GM23338 (cell line): ENCODE measurements at regions not wholly inside any gene's neighbourhood (a gene's known extent, or its start where the extent isn't known, plus 50 kb on each side); places are given as distances from the start of the nearest gene placed in this dataset.

Experiments
- ATAC-seq: fragments of 200-7000 bp; cut with Tn5 transposase; 3 replicates; pipeline ENCODE4 v1.9.1; 2020
- DNase-seq: peaks from one replicate; pipeline ENCODE4 v3.0.0-alpha.2; 2015; ENCODE audit warnings: low spot score
- H2AFZ ChIP-seq: fragments of 200-600 bp; sonication (generic); 2 replicates; pipeline ENCODE4 v1.8.0; 2016; ENCODE audit warnings: antibody characterized with exemption, mild to moderate bottlenecking, moderate library complexity
- H3F3A ChIP-seq: fragments of 200-600 bp; sonication (generic); replicated peaks from 2 replicates; pipeline ENCODE4 v1.8.0; 2017; ENCODE audit warnings: antibody characterized with exemption, mixed run types, low read depth
- H3K27ac ChIP-seq: fragments of 200-600 bp; sonication (generic); 2 replicates; pipeline ENCODE4 v1.6.1; 2016; ENCODE audit warnings: low read depth
- H3K27me3 ChIP-seq: fragments of 200-600 bp; sonication (generic); 2 replicates; pipeline ENCODE4 v1.8.0; 2016; ENCODE audit warnings: mild to moderate bottlenecking, mixed run types, moderate library complexity; ENCODE audit not compliant: insufficient read depth
- H3K36me3 ChIP-seq: fragments of 200-600 bp; sonication (generic); 2 replicates; pipeline ENCODE4 v1.8.0; 2016; ENCODE audit warnings: mild to moderate bottlenecking; ENCODE audit not compliant: insufficient read depth
- H3K4me1 ChIP-seq: fragments of 200-600 bp; sonication (generic); 2 replicates; pipeline ENCODE4 v1.8.0; 2016; ENCODE audit warnings: mild to moderate bottlenecking, moderate library complexity; ENCODE audit not compliant: insufficient read depth
- H3K4me2 ChIP-seq: fragments of 200-600 bp; sonication (generic); 2 replicates; pipeline ENCODE4 v1.7.1; 2017; ENCODE audit warnings: mixed run types
- H3K4me3 ChIP-seq: fragments of 200-600 bp; sonication (generic); 2 replicates; pipeline ENCODE4 v1.6.1; 2016; ENCODE audit warnings: mixed run types
- H3K79me2 ChIP-seq: fragments of 200-600 bp; sonication (generic); replicated peaks from 2 replicates; pipeline ENCODE4 v1.8.0; 2017; ENCODE audit warnings: mild to moderate bottlenecking; ENCODE audit not compliant: insufficient read depth
- H3K9me2 ChIP-seq: fragments of 200-600 bp; sonication (generic); 2 replicates; pipeline ENCODE4 v1.8.0; 2017; ENCODE audit not compliant: insufficient read depth
- H4K20me1 ChIP-seq: fragments of 200-600 bp; sonication (generic); replicated peaks from 2 replicates; pipeline ENCODE4 v1.8.0; 2017; ENCODE audit warnings: mild to moderate bottlenecking; ENCODE audit not compliant: insufficient read depth
- H3K27ac Mint-ChIP-seq: 2 replicates; pipeline ENCODE4 v1.8.0; 2020; ENCODE audit warnings: inconsistent platforms, mild to moderate bottlenecking, moderate library complexity, mixed read lengths
- H3K27me3 Mint-ChIP-seq: 3 replicates; pipeline ENCODE4 v1.8.0; 2022; ENCODE audit warnings: low read depth, mild to moderate bottlenecking, moderate library complexity, mixed read lengths, inconsistent platforms; ENCODE audit not compliant: insufficient read depth, poor library complexity
- H3K36me3 Mint-ChIP-seq: 3 replicates; pipeline ENCODE4 v1.8.0; 2021; ENCODE audit warnings: low read depth, mild to moderate bottlenecking, inconsistent platforms, moderate library complexity, mixed read lengths
- H3K4me1 Mint-ChIP-seq: 3 replicates; pipeline ENCODE4 v1.8.0; 2020; ENCODE audit warnings: mild to moderate bottlenecking, inconsistent platforms, mixed read lengths
- H3K4me3 Mint-ChIP-seq: 3 replicates; pipeline ENCODE4 v1.8.0; 2021; ENCODE audit warnings: moderate library complexity, mild to moderate bottlenecking, inconsistent platforms, mixed read lengths
- H3K9me3 Mint-ChIP-seq: 3 replicates; pipeline ENCODE4 v1.8.0; 2020; ENCODE audit warnings: moderate library complexity, mild to moderate bottlenecking, inconsistent platforms, mixed read lengths
- CREB1 ChIP-seq: fragments of 250-450 bp; sonication (Bioruptor Pico); IDR thresholded peaks from 2 replicates; pipeline ENCODE4 v1.5.0; 2020; ENCODE audit warnings: low read depth, mild to moderate bottlenecking, moderate library complexity
- CTCF ChIP-seq, 2 experiments: fragments of 200-600 bp in 1 of 2; sonication (generic) in 1 of 2; conservative IDR thresholded peaks; 2 replicates each; pipeline versions ENCODE4 v1.5.1 to v1.6.1; 2016 to 2017; ENCODE audit warnings: antibody characterized with exemption in 2 of 2, low read depth in 2 of 2, mild to moderate bottlenecking in 2 of 2, moderate library complexity in 1 of 2
- ETS1 ChIP-seq: IDR thresholded peaks from 2 replicates; pipeline ENCODE4 v1.6.1; 2016; ENCODE audit warnings: antibody characterized with exemption
- EZH2 ChIP-seq: fragments of 200-600 bp; sonication (generic); IDR thresholded peaks from one replicate; pipeline ENCODE4 v1.8.0; 2017; ENCODE audit warnings: antibody characterized with exemption, mild to moderate bottlenecking, low read depth; ENCODE audit not compliant: unreplicated experiment
- EZH2phosphoT487 ChIP-seq: fragments of 200-600 bp; sonication (generic); IDR thresholded peaks from one replicate; pipeline ENCODE4 v1.8.1; 2018; ENCODE audit warnings: antibody characterized with exemption; ENCODE audit not compliant: unreplicated experiment
- NANOG ChIP-seq: IDR thresholded peaks from 2 replicates; pipeline ENCODE4 v1.6.1; 2016; ENCODE audit warnings: antibody characterized with exemption, borderline replicate concordance
- POLR2AphosphoS5 ChIP-seq: IDR thresholded peaks from 2 replicates; pipeline ENCODE4 v1.6.1; 2016; ENCODE audit warnings: antibody characterized with exemption, low read depth
- REST ChIP-seq: IDR thresholded peaks from one replicate; pipeline ENCODE4 v1.6.1; 2018; ENCODE audit warnings: antibody characterized with exemption; ENCODE audit not compliant: unreplicated experiment
- STAT1 ChIP-seq: IDR thresholded peaks from one replicate; pipeline ENCODE4 v1.6.1; 2016; ENCODE audit warnings: antibody characterized with exemption; ENCODE audit not compliant: unreplicated experiment
- ZNF114 ChIP-seq: fragments of 250-450 bp; sonication (Bioruptor Pico); IDR thresholded peaks from 2 replicates; pipeline ENCODE4 v1.5.0; 2020; ENCODE audit warnings: mild to moderate bottlenecking, moderate library complexity
- ZNF331 ChIP-seq: fragments of 250-450 bp; sonication (Bioruptor Pico); IDR thresholded peaks from 2 replicates; pipeline ENCODE4 v1.5.0; 2020; ENCODE audit warnings: low read depth, mild to moderate bottlenecking, moderate library complexity

GRCh38 chr14:100435459-100435858 is 112.3 kb downstream of the SLC25A47 start:
- H4K20me1 ChIP-seq: no peaks in the 10 kb centered on the region; the same call in 1 of the 2 replicates
- H3K9me2 ChIP-seq: no peaks in the 10 kb centered on the region
- H3K4me2 ChIP-seq: no peak overlapping the region
- H3K27ac Mint-ChIP-seq: no peak overlapping the region
- H3K36me3 Mint-ChIP-seq: no peaks in the 10 kb centered on the region
- H2AFZ ChIP-seq: no peak overlapping the region
- peaks cover 24% of the 10 kb centered on the region for H3K4me1 Mint-ChIP-seq
- no peaks in the 10 kb centered on the region; the same call in 1 of the 2 replicates for H3K79me2 ChIP-seq
- H3K27me3 Mint-ChIP-seq: no peaks in the 10 kb centered on the region
- H3K9me3 Mint-ChIP-seq: no peaks in the 10 kb centered on the region
- H3K36me3 ChIP-seq: no peaks in the 10 kb centered on the region
- no peaks in the 10 kb centered on the region; the same call in 1 of the 2 replicates for H3K4me1 ChIP-seq
- TF ChIP-seq POLR2AphosphoS5 (no peak), NANOG (no peak), ZNF114 (no peak), REST (no peak), CTCF (conservative IDR thresholded peaks at IDR 0.05; ENCODE audit: low read depth in 2 of 2) (no peak), ZNF331 (CRISPR knock-in tag) (no peak)
- ATAC-seq (no peak), DNase-seq (no peak)
- no peak overlapping the region for H3K4me3 ChIP-seq
- H3K27ac ChIP-seq: no peak overlapping the region
- no peak overlapping the region for H3K4me3 Mint-ChIP-seq
- no peaks in the 10 kb centered on the region for H3K27me3 ChIP-seq
- H3F3A ChIP-seq: no peaks in the 10 kb centered on the region

GRCh38 chr14:100436745-100437406 is 113.7 kb downstream of the SLC25A47 start:
- H3K4me3 ChIP-seq: no peak overlapping the region
- H3K9me3 Mint-ChIP-seq: no peaks in the 10 kb centered on the region
- no peak overlapping the region for H3K27ac Mint-ChIP-seq
- H3K4me1 ChIP-seq: no peaks in the 10 kb centered on the region; the same call in 1 of the 2 replicates
- no peaks in the 10 kb centered on the region for H3K36me3 Mint-ChIP-seq
- H3K79me2 ChIP-seq: no peaks in the 10 kb centered on the region; the same call in 1 of the 2 replicates
- no peaks in the 10 kb centered on the region for H3K27me3 Mint-ChIP-seq
- H3F3A ChIP-seq: no peaks in the 10 kb centered on the region
- H3K27ac ChIP-seq: no peak overlapping the region
- H3K27me3 ChIP-seq: no peaks in the 10 kb centered on the region
- H3K36me3 ChIP-seq: no peaks in the 10 kb centered on the region
- no peaks in the 10 kb centered on the region; the same call in 1 of the 2 replicates for H4K20me1 ChIP-seq
- ATAC-seq (no peak), DNase-seq (no peak)
- no peak overlapping the region for H3K4me3 Mint-ChIP-seq
- peaks cover 26% of the 10 kb centered on the region for H3K4me1 Mint-ChIP-seq
- no peaks in the 10 kb centered on the region for H3K9me2 ChIP-seq
- no peak overlapping the region for H2AFZ ChIP-seq
- H3K4me2 ChIP-seq: no peak overlapping the region
- TF ChIP-seq EZH2phosphoT487 (no peak), EZH2 (no peak), NANOG (no peak), REST (no peak), ZNF331 (CRISPR knock-in tag) (no peak), ZNF114 (no peak), CREB1 (CRISPR knock-in tag) (no peak), CTCF (conservative IDR thresholded peaks at IDR 0.05; ENCODE audit: low read depth in 2 of 2) (no peak), ETS1 (no peak), STAT1 (no peak)
